Peyer's patch (tissue), 4 donors: ENCODE measurements at regions not wholly inside any gene's neighbourhood (a gene's known extent, or its start where the extent isn't known, plus 50 kb on each side); places are given as distances from the start of the nearest gene placed in this dataset.
"Not testable (repeated sequence)": the region's sequence is repeated elsewhere in the genome, so short reads cannot be mapped to it uniquely, and the experiment has no call there.

Experiments
- POLR2A ChIP-seq, 2 donors: fragments of 450-650 bp; IDR thresholded peaks; one replicate each; pipeline ENCODE4 v1.5.1; 2017; ENCODE audit warnings: antibody characterized with exemption in 2 of 2, mild to moderate bottlenecking in 2 of 2, moderate library complexity in 2 of 2
- TF ChIP-seq, protein P1 (sequence below), 6 experiments: fragments of 450-650 bp in 4 of 6; fragments of 200-600 bp in 2 of 6; sonication (generic) in 1 of 6; IDR thresholded peaks; one replicate each; pipeline ENCODE4 v1.5.1; 2017 to 2019; ENCODE audit warnings: antibody characterized with exemption in 6 of 6, mild to moderate bottlenecking in 3 of 6, moderate library complexity in 1 of 6

DNA sequence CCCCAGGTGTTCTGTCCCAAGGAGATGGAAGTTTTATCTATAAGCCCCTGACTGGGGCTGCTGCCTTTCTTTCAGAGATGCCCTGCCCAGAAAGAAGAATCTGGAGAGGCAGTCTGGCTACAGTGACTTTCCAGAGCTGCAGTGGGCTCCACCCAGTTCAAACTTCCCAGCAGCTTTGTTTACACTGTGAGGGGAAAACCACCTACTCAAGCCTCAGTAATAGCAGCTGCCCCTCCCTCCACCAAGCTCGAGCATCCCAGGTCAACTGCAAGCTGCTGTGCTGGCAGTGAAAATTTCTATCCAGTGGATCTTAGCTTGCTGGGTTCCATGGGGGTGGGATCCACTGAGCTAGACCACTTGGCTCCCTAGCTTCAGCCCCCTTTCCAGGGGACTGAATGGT lies 125.0 kb downstream of the TRIM42 start:
- TF ChIP-seq, protein P1, sequence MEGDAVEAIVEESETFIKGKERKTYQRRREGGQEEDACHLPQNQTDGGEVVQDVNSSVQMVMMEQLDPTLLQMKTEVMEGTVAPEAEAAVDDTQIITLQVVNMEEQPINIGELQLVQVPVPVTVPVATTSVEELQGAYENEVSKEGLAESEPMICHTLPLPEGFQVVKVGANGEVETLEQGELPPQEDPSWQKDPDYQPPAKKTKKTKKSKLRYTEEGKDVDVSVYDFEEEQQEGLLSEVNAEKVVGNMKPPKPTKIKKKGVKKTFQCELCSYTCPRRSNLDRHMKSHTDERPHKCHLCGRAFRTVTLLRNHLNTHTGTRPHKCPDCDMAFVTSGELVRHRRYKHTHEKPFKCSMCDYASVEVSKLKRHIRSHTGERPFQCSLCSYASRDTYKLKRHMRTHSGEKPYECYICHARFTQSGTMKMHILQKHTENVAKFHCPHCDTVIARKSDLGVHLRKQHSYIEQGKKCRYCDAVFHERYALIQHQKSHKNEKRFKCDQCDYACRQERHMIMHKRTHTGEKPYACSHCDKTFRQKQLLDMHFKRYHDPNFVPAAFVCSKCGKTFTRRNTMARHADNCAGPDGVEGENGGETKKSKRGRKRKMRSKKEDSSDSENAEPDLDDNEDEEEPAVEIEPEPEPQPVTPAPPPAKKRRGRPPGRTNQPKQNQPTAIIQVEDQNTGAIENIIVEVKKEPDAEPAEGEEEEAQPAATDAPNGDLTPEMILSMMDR (IDR thresholded peaks at IDR 0.05): not testable (repeated sequence)
- TF ChIP-seq POLR2A (IDR thresholded peaks at IDR 0.05): not testable (repeated sequence)
